DMS 273 treated with DMSO at 0.1 percent for 48 hours (cell line): ENCODE measurements at regions not wholly inside any gene's neighbourhood (a gene's known extent, or its start where the extent isn't known, plus 50 kb on each side); places are given as distances from the start of the nearest gene placed in this dataset.

Source experiments
- DNase-seq: peaks from one replicate; lab custom pipeline; 2025; lab: John Stamatoyannopoulos, UW

DNA sequence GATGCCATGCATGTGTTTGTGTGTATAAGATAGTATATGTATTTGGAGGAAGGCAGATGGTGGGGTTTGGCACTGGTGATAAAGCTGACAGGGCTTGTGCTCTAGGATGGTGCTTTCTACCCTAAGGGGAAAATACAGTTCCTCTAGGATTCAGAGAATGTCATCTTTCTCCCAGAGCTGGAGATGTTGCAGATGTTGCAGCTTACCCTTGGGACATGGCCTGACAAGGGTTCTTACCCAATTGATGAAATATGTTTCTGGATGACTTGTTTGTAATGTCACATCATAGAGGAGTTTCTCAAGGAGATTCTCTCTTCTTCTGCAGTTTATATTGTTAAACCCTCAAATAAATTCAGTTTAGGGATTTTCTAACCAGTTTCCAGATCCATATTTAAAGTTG is 52.5 kb upstream of the PITX2 start:
- DNase-seq, result no peak

DNA sequence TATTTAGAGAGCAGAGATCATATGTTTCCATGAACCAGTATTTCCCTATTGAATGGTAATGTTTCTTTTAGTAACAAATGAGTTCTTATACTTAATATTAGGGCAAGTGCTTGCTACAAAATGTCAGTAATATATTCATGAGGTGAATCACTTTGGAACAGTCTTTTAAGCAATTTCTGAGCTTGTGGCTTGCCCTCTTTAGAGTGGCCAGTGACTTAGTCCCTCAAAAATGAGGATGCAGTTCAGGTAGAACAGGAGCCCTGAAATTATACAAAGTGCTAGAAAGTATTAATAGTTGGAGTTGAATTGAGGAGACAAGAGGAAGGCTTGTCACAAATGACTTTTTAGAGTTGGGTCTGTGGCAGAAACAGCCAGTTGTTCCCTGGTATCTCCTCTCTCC is 53.4 kb upstream of the PITX2 start:
- DNase-seq, result no peak

DNA sequence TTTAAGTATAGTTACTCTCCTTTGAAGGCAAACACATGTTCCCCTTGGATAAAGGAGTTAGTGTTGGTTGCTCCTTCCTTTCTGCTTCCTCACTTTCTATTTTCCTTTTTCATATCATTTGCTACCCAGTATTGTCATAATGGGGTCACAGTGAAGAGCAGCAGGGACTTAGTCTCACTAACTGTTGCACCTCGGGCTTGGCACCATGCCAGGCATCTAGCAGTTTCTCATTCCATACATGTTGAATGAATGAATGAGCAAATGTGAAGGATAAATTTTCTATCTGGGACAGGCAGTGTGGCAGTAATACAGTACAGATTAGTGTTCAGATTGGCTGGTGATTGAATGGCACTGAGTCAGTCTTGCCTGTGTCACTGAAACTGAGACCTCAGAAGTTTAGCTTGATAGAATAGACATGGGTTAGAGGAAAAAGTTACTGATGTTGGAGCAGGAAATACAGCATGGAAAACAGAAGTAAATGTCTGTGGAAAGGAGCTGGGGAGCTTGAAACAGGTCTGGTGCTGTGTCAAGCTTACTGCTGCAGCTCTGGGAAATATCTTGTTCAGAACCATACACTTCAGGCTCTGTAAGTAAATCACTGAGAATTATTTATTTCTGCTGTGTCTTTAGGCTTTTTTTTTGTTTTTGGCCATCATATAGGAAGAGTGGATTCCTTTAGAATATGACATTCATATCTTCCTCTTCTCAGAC is 55.8 kb upstream of the PITX2 start:
- no peak for DNase-seq

DNA sequence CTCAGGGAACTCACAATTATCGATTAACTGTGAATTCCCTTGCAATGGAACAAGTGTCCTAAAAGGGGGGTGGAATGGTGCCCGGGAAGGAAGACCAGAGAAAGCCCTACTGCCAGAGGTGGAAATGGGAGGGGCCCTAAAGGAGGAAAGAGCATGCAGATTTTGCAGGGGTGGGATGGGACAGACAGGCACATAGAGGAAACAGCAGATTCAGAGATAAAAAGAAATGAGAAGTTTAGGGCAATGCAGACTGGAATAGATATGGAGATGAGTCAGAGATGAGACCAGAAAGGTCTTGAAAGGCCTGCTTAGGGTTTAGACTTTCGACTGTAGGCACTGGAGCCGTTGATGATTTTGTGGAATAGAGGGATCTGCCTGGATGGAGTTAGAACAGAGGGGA is 57.4 kb upstream of the PITX2 start:
- no peak for DNase-seq

DNA sequence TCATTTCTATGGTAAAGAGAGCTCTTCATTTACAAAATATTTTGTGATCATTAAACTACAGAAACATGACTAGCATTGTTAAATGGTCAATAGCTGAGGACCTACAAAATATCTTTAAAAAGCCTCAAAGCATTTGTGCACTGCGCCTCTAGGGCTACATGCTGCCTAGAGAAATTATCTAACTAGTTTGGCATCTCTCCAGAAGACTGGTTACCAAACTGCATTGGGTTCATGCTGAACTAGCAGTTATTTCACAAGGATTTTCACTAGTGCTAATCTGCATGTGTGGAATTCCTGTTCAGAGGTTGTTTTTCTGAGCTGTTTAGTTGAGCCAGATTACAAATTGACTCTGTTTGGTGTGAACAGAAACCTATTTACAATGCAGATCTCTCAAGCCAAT is 58.5 kb upstream of the PITX2 start:
- DNase-seq, result no peak

DNA sequence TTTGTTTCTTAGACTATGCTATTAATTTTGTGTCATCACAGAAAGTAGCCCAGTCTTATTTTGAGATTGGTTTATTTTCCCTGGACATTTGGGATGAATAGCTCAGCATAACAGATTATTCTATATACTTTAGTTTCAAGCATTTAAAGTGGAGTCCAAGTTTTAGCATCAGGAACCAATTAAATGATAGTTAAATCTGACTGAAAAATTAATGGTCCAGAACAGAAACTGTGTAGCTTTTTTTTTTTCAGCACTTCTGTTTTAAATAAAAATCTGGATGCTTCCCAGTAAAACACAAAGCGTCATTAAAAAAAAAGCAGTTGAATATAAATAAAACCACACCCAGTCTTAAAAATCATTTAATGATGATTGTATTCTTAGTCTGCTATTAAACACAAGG is 59.4 kb upstream of the PITX2 start:
- no peak for DNase-seq

DNA sequence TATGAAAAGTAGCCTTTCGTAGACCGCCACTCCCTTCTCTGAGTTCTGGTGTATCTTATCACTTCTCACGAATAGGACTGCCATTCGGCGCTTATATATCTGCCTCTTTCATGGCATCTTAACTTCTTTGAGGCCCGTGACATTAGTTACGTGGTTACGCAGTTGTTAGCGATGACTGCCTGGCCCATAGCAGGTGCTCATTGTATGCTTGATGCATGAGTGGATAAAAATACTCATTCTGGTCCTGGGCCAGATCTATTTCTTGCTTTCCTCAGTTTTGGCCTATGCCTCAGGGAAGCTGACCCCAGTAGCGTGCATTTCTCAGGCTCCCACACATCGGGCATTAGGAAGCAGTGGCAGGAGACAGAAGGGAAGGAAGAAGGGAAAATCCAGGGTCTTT is 60.7 kb upstream of the PITX2 start:
- no peak for DNase-seq

DNA sequence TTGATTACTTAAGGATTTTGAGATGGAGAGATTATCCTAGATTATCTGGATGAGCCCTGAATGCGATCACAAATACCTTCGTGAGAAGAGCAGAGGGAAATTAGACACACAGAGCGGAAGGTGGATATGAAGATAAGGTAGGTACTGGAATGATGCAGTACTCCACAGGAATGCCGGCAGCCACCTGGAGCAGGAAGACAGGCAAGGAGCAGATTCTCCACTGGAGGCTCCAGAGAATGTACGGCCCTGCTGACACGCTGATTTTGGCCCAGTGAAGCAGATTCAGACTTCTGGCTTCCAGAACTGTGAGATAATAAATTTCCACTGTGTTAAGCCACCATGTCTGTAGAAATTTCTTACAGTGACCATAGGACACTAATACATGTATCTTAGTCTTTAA is 79.4 kb upstream of the PITX2 start:
- no peak for DNase-seq

DNA sequence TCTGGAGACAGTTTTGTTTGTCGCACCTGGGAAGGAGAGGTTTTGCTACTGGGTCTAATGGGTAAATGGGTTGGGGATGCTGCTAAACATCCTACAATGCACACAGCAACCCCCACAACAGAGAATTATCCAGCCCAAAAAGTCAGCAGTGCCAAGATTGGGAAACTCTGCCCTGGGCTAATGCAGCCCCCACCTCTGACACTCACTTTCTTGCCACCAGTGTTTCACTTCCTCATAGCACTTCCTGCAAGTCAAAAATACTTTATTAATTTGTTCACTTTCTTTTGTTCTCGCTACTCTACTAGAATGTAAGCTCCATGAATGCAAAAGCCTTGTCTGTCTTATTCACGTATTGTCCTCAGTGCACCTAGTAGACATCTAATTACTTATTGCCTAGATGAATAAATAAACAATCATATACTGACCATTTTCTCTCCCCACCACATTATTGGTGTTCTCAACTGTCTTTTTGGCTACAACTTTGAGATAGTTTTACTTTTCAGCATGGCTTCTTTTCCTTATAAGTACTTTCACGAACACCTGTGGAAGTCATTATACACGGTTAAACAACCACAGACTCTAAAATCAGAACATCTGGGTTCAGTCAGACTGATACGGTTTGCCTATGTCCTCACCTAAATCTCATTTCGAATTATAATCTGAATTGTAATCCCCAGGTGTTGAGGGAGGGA is 82.0 kb upstream of the PITX2 start:
- DNase-seq, result no peak

DNA sequence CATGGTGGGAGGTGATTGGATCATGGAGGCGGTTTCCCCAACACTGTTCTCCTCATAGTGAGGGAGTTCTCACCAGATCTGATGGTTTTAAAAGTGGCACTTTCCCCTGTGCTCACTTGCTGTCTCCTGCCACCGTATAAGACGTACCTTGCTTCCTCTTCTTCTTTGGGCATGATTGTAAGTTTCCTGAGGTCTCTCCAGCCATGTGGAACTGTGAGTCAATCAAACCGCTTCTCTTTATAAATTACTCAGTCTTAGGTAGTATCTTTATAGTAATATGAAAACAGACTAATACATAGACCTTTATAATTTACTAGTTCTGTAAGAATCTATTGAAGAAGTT is 82.5 kb upstream of the PITX2 start:
- no peak for DNase-seq

DNA sequence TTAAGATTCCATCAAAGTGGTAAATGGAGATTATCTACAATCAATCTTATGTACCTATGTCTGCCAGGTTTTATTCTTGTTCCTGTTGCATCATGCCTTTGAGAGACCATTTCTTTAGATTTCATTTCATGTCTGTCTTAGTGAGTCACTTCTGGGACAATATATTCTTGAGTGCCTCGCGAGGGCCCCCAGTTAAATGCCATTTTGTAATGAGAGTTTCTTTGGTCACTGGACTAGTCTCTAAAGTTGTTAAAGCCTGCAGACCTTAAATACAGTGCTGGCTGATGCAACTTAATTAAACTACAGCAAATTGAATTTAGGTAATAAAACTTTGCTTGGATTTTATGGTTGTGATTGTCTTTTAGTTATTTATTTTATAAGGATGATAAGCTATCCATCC is 87.2 kb upstream of the PITX2 start:
- no peak for DNase-seq

DNA sequence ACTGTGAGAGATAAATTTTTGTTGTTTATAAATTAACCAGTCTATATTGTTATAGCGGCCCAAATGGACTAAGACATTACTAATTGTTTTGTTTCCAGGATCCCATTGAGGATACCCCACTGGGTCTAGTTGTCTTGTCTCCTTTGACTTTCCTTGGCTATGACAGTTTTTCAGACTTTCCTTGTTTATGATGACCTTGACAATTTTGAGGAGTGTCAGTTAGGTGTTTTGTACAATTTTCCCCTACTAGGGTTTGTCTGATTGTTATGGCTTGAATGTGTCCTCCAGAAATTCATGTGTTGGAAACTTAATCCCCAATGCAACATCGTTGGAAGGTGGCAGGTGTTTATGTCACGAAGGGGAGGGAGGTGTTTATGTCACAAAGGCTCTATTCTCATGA is 89.6 kb upstream of the PITX2 start:
- no peak for DNase-seq

DNA sequence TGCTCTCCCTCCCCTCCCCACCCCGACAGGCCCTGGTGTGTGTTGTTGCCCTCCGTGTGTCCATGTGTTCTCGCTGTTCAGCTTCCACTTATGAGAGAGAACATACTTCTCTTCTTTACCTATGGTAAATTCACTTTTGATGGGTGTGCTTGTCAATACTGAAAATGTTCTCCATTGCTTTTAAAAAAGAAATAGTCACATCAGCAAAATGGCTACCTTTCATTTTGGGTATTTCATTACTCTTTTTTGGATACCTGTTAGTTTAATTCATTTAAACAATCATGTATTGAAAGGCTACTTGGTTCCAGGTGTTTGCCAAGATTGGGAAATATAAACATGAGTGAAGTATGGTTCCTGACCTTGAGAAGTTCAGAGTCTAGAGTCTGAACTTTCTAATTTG is 107.4 kb upstream of the PITX2 start:
- no peak for DNase-seq

DNA sequence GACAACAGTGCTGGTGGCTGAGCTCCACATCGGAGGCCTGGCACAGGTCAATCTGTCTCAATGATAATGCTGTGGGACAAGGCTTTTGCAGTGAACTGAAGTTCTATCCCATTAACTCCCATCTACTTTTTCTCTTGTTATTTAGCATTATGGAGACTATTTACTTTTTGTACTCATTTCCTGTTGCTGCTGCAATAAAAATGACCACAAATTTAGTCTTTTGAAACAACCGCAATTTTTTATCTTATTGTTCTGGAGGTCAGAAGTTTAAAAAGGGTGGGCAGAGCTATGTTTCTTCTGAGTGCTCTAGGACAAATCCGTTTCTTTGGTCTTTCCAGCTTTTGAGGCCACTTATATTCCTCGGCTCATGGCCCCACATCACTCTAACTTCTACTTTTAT is 111.0 kb upstream of the PITX2 start:
- no peak for DNase-seq

DNA sequence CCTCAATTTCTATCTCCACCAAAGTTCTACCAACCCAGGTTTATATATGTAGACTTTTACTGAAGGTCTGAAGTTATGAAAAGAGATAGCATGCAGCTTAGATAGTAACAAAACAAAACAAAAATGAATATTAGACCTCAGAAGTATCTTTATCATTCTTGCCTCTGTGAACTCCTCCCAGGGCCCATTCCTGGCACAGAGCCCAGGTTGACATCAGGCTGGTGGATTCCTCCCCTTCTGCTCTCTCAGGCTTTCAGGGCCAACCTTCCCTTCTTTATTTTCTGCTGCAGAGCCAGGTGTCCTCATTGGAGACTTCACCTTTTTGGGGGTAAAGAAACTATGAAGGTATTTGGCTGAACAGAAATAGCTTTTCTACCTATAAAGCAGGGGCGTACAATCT is 112.8 kb upstream of the PITX2 start:
- DNase-seq, result no peak

DNA sequence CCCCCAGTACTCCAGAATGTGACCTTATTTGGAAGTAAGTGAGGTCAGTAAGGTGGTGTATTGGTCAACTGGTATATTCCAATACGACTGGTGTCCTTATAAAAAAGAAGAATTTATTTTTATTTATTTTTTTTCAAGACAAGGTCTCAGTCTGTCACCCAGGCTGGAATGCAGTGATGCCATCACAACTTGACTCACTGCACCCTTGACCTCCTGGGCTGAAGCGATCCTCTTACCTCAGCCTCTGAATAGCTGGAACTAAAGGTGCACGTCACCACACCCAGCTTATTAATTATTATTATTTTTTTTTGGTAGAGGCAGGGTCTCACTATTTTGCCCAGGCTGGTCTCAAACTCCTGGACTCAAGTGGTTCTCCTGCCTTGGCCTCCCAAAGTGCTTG is 115.1 kb upstream of the PITX2 start:
- DNase-seq, result no peak

DNA sequence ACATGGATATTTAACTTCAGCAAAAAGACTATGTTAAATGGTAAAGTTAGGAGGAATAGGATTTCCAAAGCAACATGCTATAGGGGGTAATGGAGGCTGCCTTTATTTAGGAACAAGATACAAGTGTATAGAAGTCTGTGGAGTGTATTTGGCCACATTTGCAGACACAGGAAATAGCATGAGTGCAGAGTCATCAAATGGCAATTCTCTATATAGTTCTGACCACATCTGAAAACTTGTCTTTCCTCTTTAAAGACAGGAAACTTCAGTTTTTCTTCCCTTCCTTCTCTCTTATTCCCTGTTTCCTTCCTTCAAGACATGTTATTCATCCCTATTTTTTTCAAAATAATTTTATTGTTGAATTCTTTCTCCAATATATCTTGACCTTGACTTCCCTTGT is 119.3 kb upstream of the PITX2 start:
- DNase-seq, result no peak

DNA sequence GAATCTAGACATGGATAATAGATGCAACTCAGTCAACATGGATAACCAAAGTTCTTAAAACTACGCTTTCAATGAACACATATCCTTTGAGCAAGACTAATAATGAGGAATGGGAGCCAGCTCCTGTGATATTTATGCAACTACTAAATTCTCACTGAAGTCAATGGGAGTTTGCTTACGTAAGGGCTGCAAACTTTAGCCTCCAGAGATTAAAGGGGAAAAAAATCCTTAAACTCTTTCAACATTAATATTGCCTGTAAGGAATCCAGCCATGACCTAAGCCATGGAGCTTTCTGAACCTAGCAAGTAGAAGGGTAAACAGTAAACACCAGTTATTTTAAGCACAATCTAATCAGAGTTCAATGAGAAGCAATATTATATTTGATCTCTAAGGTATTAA is 125.2 kb upstream of the PITX2 start:
- DNase-seq, result no peak

DNA sequence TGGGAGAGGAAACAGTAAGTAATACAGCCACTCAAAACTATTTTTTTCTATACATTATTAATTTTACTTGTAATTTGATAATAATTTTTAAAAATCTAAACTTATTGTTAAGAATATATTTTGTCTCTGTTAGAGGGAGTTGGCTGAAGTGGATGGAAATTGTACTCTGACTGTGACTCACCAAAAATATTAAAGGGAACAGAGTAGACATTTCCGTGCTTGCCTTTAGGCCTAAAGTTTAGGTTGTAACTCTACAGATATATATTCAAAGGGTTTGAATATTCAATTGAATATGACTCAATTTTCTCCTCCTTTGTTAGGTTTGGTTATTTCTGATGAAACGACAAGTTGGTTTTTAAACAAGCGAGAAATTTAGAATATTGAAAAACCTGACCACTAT is 128.3 kb upstream of the PITX2 start:
- no peak for DNase-seq

DNA sequence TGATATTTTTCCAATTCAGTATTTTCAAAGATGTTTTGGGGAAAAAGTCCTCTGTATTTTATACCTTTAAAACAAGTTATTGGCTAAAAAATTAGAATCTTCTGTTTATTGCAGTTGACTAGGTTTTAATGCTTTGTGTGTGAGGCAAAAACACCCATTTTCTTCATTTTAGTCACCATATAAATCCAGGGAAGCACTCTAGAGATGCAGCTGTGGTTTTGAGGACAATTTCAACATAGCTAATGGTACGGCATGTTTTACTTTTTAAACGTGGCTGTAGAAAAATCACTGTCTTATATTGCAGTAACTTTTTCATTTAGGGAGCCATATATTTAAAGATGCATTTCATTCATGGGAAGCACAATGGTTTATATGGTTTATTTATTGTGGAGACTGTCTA is 129.1 kb upstream of the PITX2 start:
- DNase-seq, result no peak

DNA sequence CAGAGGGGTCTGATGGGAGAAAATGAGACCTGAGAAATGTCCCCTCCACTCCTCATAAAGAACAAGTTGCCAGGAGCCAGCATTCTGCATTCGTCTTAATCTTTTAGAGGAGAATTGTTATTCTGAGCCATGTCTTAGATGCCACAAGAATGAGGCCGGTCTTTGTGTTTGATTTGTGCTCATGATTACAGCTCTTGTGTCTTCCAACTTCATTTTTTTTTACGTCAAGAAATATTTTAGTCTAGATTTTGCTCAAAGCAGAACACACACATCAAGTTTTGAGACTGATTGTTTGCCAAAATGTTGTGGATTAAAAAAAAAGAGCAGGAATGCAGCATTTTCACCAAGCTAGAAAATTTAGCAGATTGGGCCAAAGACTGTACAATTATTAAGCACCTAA is 130.6 kb upstream of the PITX2 start:
- no peak for DNase-seq

DNA sequence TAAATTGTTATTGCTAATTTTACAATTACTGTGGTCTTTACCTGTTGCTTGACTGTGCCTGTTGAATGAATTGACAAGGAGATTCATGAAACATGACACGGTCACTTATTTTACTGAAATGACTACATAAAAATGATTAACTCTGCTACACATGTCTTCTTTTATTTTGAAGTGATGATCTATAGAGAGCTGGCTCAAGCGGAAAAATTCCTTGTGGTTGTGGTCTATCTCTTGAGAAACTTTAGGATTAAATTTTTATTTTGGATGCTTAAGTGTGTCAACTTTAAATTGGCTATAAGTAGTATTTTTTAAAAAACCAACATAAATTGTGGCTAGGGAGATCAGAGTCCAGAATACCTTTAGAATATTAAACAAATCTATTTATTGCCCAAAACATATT is 131.8 kb upstream of the PITX2 start:
- DNase-seq, result no peak

DNA sequence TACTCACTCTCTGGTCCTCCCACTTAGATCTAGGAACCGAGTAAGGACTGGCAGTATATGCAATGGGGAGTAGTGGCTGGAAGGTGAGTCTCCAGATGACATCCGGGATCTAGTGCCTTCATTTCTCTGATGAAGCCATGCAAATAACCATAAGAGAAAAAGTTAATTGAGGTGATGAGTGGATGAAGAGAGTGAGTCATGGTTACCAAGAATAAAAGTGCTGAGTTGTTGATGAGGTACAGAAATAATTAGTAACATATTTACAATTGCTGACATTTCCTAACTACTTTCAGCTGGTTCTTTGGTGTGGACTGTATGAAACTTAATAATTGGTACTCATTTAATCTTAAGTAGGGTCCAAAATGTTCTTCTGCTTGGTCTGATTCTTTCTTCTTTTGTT is 146.7 kb upstream of the PITX2 start:
- no peak for DNase-seq

DNA sequence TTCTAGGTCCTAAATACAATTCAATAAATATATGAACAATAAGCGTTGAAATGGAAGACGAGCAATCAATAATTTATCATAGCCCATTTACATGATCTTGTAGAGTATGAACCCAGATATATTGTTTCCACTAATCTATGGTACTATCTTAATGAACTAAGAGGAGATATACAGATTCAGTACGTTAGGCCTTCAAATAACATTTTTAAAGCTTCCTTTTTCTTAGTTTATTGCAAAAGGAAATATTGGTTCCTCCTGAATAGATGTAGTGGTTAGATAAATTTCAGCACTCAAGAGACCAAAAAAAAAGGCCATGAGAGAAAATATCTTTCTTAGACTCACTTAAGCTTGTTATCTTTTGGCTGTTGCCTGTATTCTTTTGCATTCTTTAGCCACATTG is 147.5 kb upstream of the PITX2 start:
- DNase-seq, result no peak
